A673 (cell line): ENCODE measurements at regions not wholly inside any gene's neighbourhood (a gene's known extent, or its start where the extent isn't known, plus 50 kb on each side); places are given as distances from the start of the nearest gene placed in this dataset.

Experiments used
- EZH2 ChIP-seq: fragments of 200-600 bp; sonication (generic); IDR thresholded peaks from 2 replicates; pipeline ENCODE4 v1.6.1; 2017; ENCODE audit warnings: borderline replicate concordance, low read depth, mild to moderate bottlenecking, mixed read lengths, antibody characterized with exemption, low read length; ENCODE audit not compliant: poor library complexity, severe bottlenecking
- TF ChIP-seq, protein P1 (sequence below): fragments of 300-800, 200-600 bp; sonication (generic); conservative IDR thresholded peaks from 2 replicates; pipeline ENCODE4 v1.5.1; 2017; ENCODE audit warnings: low read depth, mild to moderate bottlenecking, antibody characterized with exemption, low read length, moderate library complexity, mixed read lengths

DNA sequence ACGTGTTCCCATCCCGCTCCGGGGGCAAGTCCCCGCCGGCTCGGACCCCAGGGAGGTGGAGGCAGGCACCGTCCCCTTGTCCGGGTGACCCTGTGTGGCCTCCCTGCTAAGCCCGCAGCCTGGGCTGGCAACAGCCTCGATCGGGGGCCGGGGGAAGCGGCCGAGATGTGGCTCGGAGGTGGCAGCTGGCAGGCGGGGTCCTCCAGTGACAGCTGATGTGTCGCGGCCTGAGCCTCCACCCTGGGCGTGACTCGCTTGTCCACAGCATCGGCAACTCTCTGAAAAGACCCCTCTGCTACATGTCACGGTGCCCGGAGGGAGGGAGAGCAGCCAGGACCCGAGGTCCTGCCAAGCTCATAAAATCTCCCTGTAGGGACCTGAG, 124.8 kb upstream of the IRX4 start:
- TF ChIP-seq, protein P1, sequence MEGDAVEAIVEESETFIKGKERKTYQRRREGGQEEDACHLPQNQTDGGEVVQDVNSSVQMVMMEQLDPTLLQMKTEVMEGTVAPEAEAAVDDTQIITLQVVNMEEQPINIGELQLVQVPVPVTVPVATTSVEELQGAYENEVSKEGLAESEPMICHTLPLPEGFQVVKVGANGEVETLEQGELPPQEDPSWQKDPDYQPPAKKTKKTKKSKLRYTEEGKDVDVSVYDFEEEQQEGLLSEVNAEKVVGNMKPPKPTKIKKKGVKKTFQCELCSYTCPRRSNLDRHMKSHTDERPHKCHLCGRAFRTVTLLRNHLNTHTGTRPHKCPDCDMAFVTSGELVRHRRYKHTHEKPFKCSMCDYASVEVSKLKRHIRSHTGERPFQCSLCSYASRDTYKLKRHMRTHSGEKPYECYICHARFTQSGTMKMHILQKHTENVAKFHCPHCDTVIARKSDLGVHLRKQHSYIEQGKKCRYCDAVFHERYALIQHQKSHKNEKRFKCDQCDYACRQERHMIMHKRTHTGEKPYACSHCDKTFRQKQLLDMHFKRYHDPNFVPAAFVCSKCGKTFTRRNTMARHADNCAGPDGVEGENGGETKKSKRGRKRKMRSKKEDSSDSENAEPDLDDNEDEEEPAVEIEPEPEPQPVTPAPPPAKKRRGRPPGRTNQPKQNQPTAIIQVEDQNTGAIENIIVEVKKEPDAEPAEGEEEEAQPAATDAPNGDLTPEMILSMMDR = no peak
- no peak for TF ChIP-seq EZH2
